Testis (tissue), 2 donors: ENCODE measurements at regions not wholly inside any gene's neighbourhood (a gene's known extent, or its start where the extent isn't known, plus 50 kb on each side); places are given as distances from the start of the nearest gene placed in this dataset.

Experiments used
- DNase-seq: peaks from one replicate; pipeline ENCODE4 v3.0.0-alpha.2; 2019
- H3K27ac ChIP-seq, 2 donors: fragments of 200-600 bp; sonication (generic); one replicate each; pipeline ENCODE4 v1.5.1; 2019
- H3K27me3 ChIP-seq: fragments of 200-600 bp; sonication (generic); one replicate; pipeline ENCODE4 v1.5.1; 2019
- H3K36me3 ChIP-seq: fragments of 200-600 bp; sonication (generic); one replicate; pipeline ENCODE4 v1.5.1; 2017; ENCODE audit warnings: low read depth; ENCODE audit errors: missing control alignments
- H3K4me1 ChIP-seq: fragments of 200-600 bp; sonication (generic); one replicate; pipeline ENCODE4 v1.5.1; 2019
- H3K4me3 ChIP-seq, 2 donors: fragments of 200-600 bp; sonication (generic); one replicate each; pipeline ENCODE4 v1.5.1; 2017 to 2019
- H3K9me3 ChIP-seq: fragments of 200-600 bp; sonication (generic); one replicate; pipeline ENCODE4 v1.5.1; 2017
- POLR2A ChIP-seq: fragments of 450-650 bp; IDR thresholded peaks from one replicate; pipeline ENCODE4 v1.6.1; 2017; ENCODE audit warnings: antibody characterized with exemption, mild to moderate bottlenecking, moderate library complexity
- WGBS, 2 donors: methylation state at CpG; one replicate each; pipeline ENCODE4 v1.1.5; 2018; 5-methylcytosine and 5-hydroxymethylcytosine counted together
- intact Hi-C: fragments of 100-400 bp; cut with DNase I; formaldehyde crosslinking; loops from one replicate; pipeline ENCODE4 v1.15.1; 2023; ENCODE audit warnings: low total_unique reads
- TF ChIP-seq, protein P1 (sequence below), 3 experiments: fragments of 450-650 bp in 2 of 3; fragments of 200-600 bp in 1 of 3; sonication (generic) in 1 of 3; IDR thresholded peaks; one replicate each; pipeline ENCODE4 v1.5.1; 2016 to 2019; ENCODE audit warnings: antibody characterized with exemption in 3 of 3, mild to moderate bottlenecking in 2 of 3, moderate library complexity in 1 of 3

GRCh38 chr7:110386006-110386405 lies 704.9 kb upstream of the LRRN3 start:
- intact Hi-C loops, result no loop called here
- no peak for DNase-seq
- H3K4me1 ChIP-seq, result no peaks in the 10 kb centered on the region
- no peaks in the 10 kb centered on the region for H3K36me3 ChIP-seq
- H3K9me3 ChIP-seq, result no peaks in the 10 kb centered on the region
- no peak overlapping the region for H3K27ac ChIP-seq
- TF ChIP-seq, protein P1, sequence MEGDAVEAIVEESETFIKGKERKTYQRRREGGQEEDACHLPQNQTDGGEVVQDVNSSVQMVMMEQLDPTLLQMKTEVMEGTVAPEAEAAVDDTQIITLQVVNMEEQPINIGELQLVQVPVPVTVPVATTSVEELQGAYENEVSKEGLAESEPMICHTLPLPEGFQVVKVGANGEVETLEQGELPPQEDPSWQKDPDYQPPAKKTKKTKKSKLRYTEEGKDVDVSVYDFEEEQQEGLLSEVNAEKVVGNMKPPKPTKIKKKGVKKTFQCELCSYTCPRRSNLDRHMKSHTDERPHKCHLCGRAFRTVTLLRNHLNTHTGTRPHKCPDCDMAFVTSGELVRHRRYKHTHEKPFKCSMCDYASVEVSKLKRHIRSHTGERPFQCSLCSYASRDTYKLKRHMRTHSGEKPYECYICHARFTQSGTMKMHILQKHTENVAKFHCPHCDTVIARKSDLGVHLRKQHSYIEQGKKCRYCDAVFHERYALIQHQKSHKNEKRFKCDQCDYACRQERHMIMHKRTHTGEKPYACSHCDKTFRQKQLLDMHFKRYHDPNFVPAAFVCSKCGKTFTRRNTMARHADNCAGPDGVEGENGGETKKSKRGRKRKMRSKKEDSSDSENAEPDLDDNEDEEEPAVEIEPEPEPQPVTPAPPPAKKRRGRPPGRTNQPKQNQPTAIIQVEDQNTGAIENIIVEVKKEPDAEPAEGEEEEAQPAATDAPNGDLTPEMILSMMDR (IDR thresholded peaks at IDR 0.05), result no peak
- no peak for TF ChIP-seq POLR2A
- no peaks in the 10 kb centered on the region for H3K27me3 ChIP-seq
- no peak overlapping the region for H3K4me3 ChIP-seq

GRCh38 chr7:110386913-110387312 lies 704.0 kb upstream of the LRRN3 start:
- WGBS, 2 donors, result 42 to 70% methylated on average over 2 of the region's 2 CpGs
- no peaks in the 10 kb centered on the region for H3K27me3 ChIP-seq
- H3K9me3 ChIP-seq, result no peaks in the 10 kb centered on the region
- H3K4me3 ChIP-seq, result no peak overlapping the region
- H3K27ac ChIP-seq, result no peak overlapping the region
- no peaks in the 10 kb centered on the region for H3K4me1 ChIP-seq
- no peak for TF ChIP-seq POLR2A
- TF ChIP-seq, protein P1 (IDR thresholded peaks at IDR 0.05), result no peak
- H3K36me3 ChIP-seq, result no peaks in the 10 kb centered on the region
- intact Hi-C loops, result no loop called here
- no peak for DNase-seq

GRCh38 chr7:110387689-110388088 lies 703.2 kb upstream of the LRRN3 start:
- no peaks in the 10 kb centered on the region for H3K27me3 ChIP-seq
- H3K36me3 ChIP-seq, result no peaks in the 10 kb centered on the region
- DNase-seq, result no peak
- no peak overlapping the region for H3K27ac ChIP-seq
- intact Hi-C loops, result no loop called here
- no peaks in the 10 kb centered on the region for H3K9me3 ChIP-seq
- 67 to 68% methylated on average over 3 of the region's 3 CpGs for WGBS, 2 donors
- H3K4me3 ChIP-seq, result no peak overlapping the region
- H3K4me1 ChIP-seq, result no peaks in the 10 kb centered on the region
- TF ChIP-seq, protein P1 (IDR thresholded peaks at IDR 0.05), result no peak
- TF ChIP-seq POLR2A, result no peak

DNA sequence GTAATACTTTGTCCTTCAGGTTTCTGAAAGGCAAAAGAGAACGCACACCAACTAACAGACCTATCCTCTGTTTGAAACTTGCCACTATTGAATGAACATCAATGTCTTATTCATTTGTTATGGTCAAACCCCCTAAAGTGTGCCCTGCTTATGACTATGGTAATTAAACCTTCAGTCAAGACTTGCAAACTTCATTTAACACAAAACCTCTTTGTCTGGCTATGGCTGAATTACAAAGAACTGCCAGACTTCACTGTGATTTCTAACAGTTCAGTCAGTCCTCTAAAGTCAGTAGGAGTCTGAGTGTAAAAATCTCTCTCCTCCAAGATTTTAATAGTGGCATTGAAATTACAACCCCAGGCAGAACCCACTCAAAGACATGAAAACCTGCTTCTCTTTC lies 702.5 kb upstream of the LRRN3 start:
- TF ChIP-seq, protein P1 (IDR thresholded peaks at IDR 0.05), result no peak
- TF ChIP-seq POLR2A, result no peak
- no peaks in the 10 kb centered on the region for H3K27me3 ChIP-seq
- no peak for DNase-seq
- no peaks in the 10 kb centered on the region for H3K36me3 ChIP-seq
- intact Hi-C loops, result no loop called here
- no peaks in the 10 kb centered on the region for H3K4me1 ChIP-seq
- 92 to 100% methylated on average over 1 of the region's 1 CpG for WGBS, 2 donors
- H3K9me3 ChIP-seq, result no peaks in the 10 kb centered on the region
- no peak overlapping the region for H3K27ac ChIP-seq
- H3K4me3 ChIP-seq, result no peak overlapping the region

DNA sequence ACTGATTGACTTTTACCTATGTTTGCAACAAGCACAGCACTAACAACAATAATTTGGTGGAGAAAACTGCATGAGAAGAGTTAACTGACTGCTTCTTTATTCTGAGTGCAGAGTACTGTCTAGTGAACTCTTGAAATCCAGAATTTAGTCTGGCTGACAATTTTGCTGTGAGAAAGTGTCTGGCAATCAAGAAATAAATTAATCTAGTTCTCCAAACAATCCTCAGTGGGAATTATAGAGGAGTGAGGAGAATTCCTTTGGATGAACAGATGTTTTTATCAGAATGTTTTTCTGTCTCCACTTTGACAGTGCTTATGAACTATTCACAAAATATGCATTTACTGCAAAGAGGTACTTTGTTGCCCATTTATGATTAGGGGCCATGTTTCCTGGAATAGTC lies 694.9 kb upstream of the LRRN3 start:
- no peaks in the 10 kb centered on the region for H3K27me3 ChIP-seq
- peaks cover 2% of the 10 kb centered on the region for H3K4me1 ChIP-seq
- no peak for TF ChIP-seq POLR2A
- TF ChIP-seq, protein P1 (IDR thresholded peaks at IDR 0.05), result no peak
- H3K4me3 ChIP-seq, result no peak overlapping the region
- H3K36me3 ChIP-seq, result no peaks in the 10 kb centered on the region
- intact Hi-C loops, result no loop called here
- no peak overlapping the region for H3K27ac ChIP-seq
- no peak for DNase-seq
- H3K9me3 ChIP-seq, result no peaks in the 10 kb centered on the region
